Type B pancreatic cell (in vitro differentiated cells): ENCODE measurements at regions not wholly inside any gene's neighbourhood (a gene's known extent, or its start where the extent isn't known, plus 50 kb on each side); places are given as distances from the start of the nearest gene placed in this dataset.

Source experiments
- DNase-seq: peaks from one replicate; pipeline ENCODE4 v3.0.0; 2021; ENCODE audit warnings: mixed read lengths; ENCODE audit not compliant: unreplicated experiment; ENCODE audit errors: extremely low spot score
- H3K27ac Mint-ChIP-seq: 2 replicates; pipeline ENCODE4 v1.8.0; 2021; ENCODE audit warnings: mild to moderate bottlenecking, mixed read lengths
- H3K27me3 Mint-ChIP-seq: 2 replicates; pipeline ENCODE4 v1.8.0; 2021; ENCODE audit warnings: mixed read lengths
- H3K36me3 Mint-ChIP-seq: 2 replicates; pipeline ENCODE4 v1.8.0; 2021; ENCODE audit warnings: mixed read lengths
- H3K4me1 Mint-ChIP-seq: one replicate; pipeline ENCODE4 v1.8.0; 2021; ENCODE audit warnings: mixed read lengths; ENCODE audit not compliant: unreplicated experiment
- H3K4me3 Mint-ChIP-seq: 2 replicates; pipeline ENCODE4 v1.8.0; 2021; ENCODE audit warnings: mild to moderate bottlenecking, mixed read lengths
- H3K9me3 Mint-ChIP-seq: 2 replicates; pipeline ENCODE4 v1.8.0; 2021; ENCODE audit warnings: mixed read lengths
- TF ChIP-seq, protein P1 (sequence below): fragments of 200-600 bp; sonication (generic); conservative IDR thresholded peaks from 2 replicates; pipeline ENCODE4 v1.5.0; 2021; ENCODE audit warnings: antibody characterized with exemption, mild to moderate bottlenecking

DNA sequence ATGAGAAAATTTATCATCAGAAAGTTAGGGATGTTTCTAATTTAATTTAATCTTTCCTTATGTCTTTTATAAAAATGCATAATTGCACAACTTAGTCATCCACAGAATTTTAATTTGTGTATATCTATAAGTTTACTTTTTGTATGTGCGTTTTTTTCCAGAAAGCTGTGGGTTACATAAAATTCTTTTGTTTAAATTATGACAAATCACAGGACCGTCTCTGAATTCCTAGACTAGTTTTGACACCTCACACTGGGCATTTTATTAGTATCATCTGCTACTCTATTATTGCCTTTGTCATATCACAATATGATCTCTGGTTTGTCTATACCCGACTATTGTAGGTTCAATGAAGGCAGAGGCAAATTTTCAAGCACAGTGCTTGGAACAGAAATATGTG lies 482.4 kb upstream of the SEMA3D start:
- H3K4me3 Mint-ChIP-seq, result no peak overlapping the region
- no peaks in the 10 kb centered on the region for H3K27me3 Mint-ChIP-seq
- H3K4me1 Mint-ChIP-seq, result no peaks in the 10 kb centered on the region

DNA sequence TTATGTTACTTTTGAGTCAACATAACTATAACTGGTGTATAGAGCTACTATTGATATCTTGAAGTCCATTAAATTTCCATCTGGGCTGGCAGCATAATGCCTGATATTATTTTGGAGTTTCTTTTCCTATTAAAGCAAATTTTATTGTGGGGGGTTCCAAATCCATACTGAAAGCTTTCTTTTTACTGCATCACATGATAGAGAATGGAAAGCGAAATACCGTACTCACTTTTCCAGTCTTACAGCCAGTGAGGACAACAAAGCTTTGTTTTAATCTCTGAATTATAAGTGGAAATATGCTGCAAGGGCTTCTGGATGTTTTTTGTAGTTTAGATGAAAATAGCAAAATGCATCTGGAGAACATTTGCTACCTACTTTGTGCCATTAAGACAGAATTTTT lies 477.5 kb upstream of the SEMA3D start:
- Mint-ChIP-seq H3K27me3 (no peaks in the 10 kb centered on the region), H3K9me3 (no peaks in the 10 kb centered on the region)
- TF ChIP-seq, protein P1, sequence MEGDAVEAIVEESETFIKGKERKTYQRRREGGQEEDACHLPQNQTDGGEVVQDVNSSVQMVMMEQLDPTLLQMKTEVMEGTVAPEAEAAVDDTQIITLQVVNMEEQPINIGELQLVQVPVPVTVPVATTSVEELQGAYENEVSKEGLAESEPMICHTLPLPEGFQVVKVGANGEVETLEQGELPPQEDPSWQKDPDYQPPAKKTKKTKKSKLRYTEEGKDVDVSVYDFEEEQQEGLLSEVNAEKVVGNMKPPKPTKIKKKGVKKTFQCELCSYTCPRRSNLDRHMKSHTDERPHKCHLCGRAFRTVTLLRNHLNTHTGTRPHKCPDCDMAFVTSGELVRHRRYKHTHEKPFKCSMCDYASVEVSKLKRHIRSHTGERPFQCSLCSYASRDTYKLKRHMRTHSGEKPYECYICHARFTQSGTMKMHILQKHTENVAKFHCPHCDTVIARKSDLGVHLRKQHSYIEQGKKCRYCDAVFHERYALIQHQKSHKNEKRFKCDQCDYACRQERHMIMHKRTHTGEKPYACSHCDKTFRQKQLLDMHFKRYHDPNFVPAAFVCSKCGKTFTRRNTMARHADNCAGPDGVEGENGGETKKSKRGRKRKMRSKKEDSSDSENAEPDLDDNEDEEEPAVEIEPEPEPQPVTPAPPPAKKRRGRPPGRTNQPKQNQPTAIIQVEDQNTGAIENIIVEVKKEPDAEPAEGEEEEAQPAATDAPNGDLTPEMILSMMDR, result no peak

More for the DNA sequence above, 482.4 kb upstream of the SEMA3D start:
- H3K36me3 Mint-ChIP-seq, result no peaks in the 10 kb centered on the region
- H3K27ac Mint-ChIP-seq, result no peak overlapping the region
- TF ChIP-seq, protein P1, result no peak
- H3K9me3 Mint-ChIP-seq, result peaks cover 3% of the 10 kb centered on the region
- no peak for DNase-seq

DNA sequence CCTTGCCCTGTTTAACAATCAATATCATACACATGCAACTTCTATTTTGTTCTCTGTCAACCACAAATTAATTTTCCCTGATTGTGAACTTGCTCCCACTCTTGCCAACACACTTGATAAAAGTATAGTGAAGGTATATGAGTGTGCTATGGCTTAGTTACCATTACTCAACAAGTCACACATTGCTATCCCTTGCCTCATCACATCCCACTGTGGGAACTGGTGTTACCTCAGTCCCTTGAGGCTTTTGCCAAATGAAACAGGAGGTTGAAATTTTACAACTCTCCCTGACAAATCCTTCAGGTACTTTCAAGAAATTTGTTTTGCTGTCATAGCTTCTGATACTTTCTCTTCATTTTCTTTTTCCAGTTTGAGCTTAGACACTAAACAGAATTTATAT lies 472.5 kb upstream of the SEMA3D start:
- no peak overlapping the region for H3K27ac Mint-ChIP-seq
- no peaks in the 10 kb centered on the region for H3K27me3 Mint-ChIP-seq
- no peak for DNase-seq
- no peaks in the 10 kb centered on the region for H3K4me1 Mint-ChIP-seq
- TF ChIP-seq, protein P1, result no peak
- H3K9me3 Mint-ChIP-seq, result no peaks in the 10 kb centered on the region
- no peaks in the 10 kb centered on the region for H3K36me3 Mint-ChIP-seq
- H3K4me3 Mint-ChIP-seq, result no peak overlapping the region

More for the DNA sequence above, 477.5 kb upstream of the SEMA3D start:
- no peak for DNase-seq
- Mint-ChIP-seq H3K36me3 (no peaks in the 10 kb centered on the region), H3K27ac (no peak overlapping the region), H3K4me3 (no peak overlapping the region), H3K4me1 (no peaks in the 10 kb centered on the region)

DNA sequence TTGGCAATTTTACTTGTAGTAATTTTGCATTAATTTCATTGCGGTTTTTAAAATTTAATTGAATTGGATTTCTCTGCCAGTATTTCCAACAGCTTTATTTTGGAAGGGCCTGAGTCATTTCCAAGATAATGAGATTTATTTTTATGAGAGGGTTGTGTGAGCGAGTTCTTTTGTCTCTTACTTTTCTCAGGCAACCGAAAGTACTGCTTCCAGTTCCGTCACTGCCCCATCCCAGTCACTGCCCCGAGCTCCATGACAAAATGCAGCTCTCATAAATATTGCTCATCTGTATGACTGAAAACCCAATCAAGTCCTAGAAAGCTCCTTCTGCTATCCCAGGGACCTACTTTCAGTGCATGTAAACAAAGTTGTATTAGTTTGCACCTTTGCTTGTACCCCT lies 468.4 kb upstream of the SEMA3D start:
- Mint-ChIP-seq H3K27me3 (no peaks in the 10 kb centered on the region), H3K4me3 (no peak overlapping the region), H3K9me3 (no peaks in the 10 kb centered on the region), H3K27ac (no peak overlapping the region), H3K36me3 (no peaks in the 10 kb centered on the region), H3K4me1 (no peaks in the 10 kb centered on the region)
- TF ChIP-seq, protein P1, result no peak
- no peak for DNase-seq

DNA sequence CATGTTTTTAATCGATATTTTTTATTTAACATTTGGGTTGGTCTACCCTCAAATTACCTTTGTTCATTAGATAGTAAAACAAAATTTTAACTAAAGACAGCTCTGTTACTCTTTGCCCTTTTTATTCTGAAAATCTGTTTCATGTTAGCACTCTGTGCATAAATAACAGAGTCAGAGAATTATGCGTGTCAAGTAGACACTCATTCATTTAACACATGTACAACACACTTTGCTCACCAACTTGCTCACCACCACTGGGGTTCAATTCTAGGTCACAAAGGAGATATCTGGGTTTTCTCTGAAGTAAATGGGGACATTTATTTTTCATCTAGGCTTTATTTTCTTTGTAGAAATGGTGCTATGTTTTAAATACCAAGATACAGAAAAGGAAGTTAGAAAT lies 457.4 kb upstream of the SEMA3D start:
- no peak overlapping the region for H3K4me3 Mint-ChIP-seq
- no peaks in the 10 kb centered on the region for H3K27me3 Mint-ChIP-seq
- H3K36me3 Mint-ChIP-seq, result no peaks in the 10 kb centered on the region
- no peak overlapping the region for H3K27ac Mint-ChIP-seq
- TF ChIP-seq, protein P1, result no peak
- H3K9me3 Mint-ChIP-seq, result peaks cover 7% of the 10 kb centered on the region
- peaks cover 4% of the 10 kb centered on the region for H3K4me1 Mint-ChIP-seq
- no peak for DNase-seq

DNA sequence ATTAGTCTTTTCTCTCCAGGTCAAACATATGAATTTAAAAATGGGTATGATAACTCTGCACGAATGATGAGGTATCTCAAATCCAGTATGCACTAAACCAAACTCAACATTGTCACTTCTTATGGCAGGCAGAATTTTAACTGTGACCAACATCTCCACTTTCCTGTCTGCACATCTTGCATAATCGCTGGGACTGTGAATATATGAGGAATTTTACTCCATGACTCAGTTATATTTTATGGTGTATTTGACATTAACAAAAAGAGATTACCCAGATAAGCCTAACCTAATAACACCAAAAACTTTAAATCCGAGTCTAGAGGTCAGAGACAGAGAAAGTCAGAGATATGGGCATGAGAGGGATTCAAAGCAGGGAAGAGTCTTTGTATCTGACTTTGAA lies 454.5 kb upstream of the SEMA3D start:
- H3K36me3 Mint-ChIP-seq, result no peaks in the 10 kb centered on the region
- no peak overlapping the region for H3K4me3 Mint-ChIP-seq
- no peak for DNase-seq
- peaks cover 4% of the 10 kb centered on the region for H3K4me1 Mint-ChIP-seq
- H3K9me3 Mint-ChIP-seq, result no peaks in the 10 kb centered on the region
- TF ChIP-seq, protein P1, result no peak
- H3K27ac Mint-ChIP-seq, result no peak overlapping the region
- H3K27me3 Mint-ChIP-seq, result no peaks in the 10 kb centered on the region
